ENCODE measurements at regions not wholly inside any gene's neighbourhood (a gene's known extent, or its start where the extent isn't known, plus 50 kb on each side); places are given as distances from the start of the nearest gene placed in this dataset.

DNA sequence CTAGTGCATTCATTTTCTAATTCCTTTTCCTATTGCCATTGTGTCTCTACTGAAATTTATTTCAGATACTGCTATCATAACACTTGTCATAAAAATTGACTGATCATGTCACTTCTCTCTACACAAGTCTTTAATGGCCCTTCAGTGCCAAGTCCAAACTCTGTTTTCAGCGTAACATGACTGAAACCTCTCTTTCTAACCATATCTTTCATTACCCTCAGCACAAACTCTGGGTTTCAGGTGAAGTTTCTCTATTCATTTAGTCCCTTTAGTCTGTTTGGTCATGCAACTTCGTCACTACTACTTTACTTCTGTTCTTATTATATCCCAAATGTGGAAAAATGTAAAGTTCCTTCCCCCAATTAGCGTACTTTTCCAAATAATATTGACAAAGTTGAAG, 234.9 kb downstream of the OGFRL1 start:
- 47 to 67% (median 58%) methylated on average over 3 of the region's 3 CpGs for WGBS, 3 donors
- H3K36me3 ChIP-seq (ENCODE audit: control insufficient read depth in 3 of 3, insufficient read depth in 2 of 3, low read depth in 1 of 3, low read length in 3 of 3), result no peaks in the 10 kb centered on the region
- DNase-seq (peak in 1 of 2 donors; percentile 44), FAIRE-seq (no peak)
- H3K27ac ChIP-seq (ENCODE audit: low read depth in 1 of 3, low read length in 2 of 3), result peak overlapping the region in 1 of 3 donors; percentile 24
- H3K27me3 ChIP-seq (ENCODE audit: control insufficient read depth in 3 of 3, insufficient read depth in 3 of 3, low read length in 3 of 3), result no peaks in the 10 kb centered on the region
- no peaks in the 10 kb centered on the region for H3K4me1 ChIP-seq (ENCODE audit: control insufficient read depth in 3 of 3, insufficient read depth in 2 of 3, low read depth in 1 of 3, low read length in 2 of 3)
- H3K9me3 ChIP-seq (ENCODE audit: control insufficient read depth in 2 of 2, insufficient read depth in 1 of 2, low read depth in 1 of 2, low read length in 1 of 2), result no peaks in the 10 kb centered on the region
- no peak overlapping the region for H3K4me3 ChIP-seq (ENCODE audit: low read depth in 1 of 3, low read length in 3 of 3)

- WGBS, 3 donors, result 59 to 69% (median 62%) methylated on average over 4 of the region's 4 CpGs
- Histone ChIP-seq H3K4me3 (ENCODE audit: low read depth in 1 of 3, low read length in 3 of 3) (no peak overlapping the region), H3K27me3 (ENCODE audit: control insufficient read depth in 3 of 3, insufficient read depth in 3 of 3, low read length in 3 of 3) (no peaks in the 10 kb centered on the region), H3K36me3 (ENCODE audit: control insufficient read depth in 3 of 3, insufficient read depth in 2 of 3, low read depth in 1 of 3, low read length in 3 of 3) (no peaks in the 10 kb centered on the region), H3K27ac (ENCODE audit: low read depth in 1 of 3, low read length in 2 of 3) (no peak overlapping the region), H3K4me1 (ENCODE audit: control insufficient read depth in 3 of 3, insufficient read depth in 2 of 3, low read depth in 1 of 3, low read length in 2 of 3) (no peaks in the 10 kb centered on the region), H3K9me3 (ENCODE audit: control insufficient read depth in 2 of 2, insufficient read depth in 1 of 2, low read depth in 1 of 2, low read length in 1 of 2) (no peaks in the 10 kb centered on the region)
- DNase-seq (no peak), FAIRE-seq (no peak)
These were observed 235.6 kb downstream of the OGFRL1 start for GRCh38 chr6:71524201-71524600.

- no peak for DNase-seq
- Histone ChIP-seq H3K27ac (ENCODE audit: low read depth in 1 of 3, low read length in 2 of 3) (no peak overlapping the region), H3K4me3 (ENCODE audit: low read depth in 1 of 3, low read length in 3 of 3) (no peak overlapping the region), H3K9me3 (ENCODE audit: control insufficient read depth in 2 of 2, insufficient read depth in 1 of 2, low read depth in 1 of 2, low read length in 1 of 2) (no peaks in the 10 kb centered on the region), H3K27me3 (ENCODE audit: control insufficient read depth in 3 of 3, insufficient read depth in 3 of 3, low read length in 3 of 3) (no peaks in the 10 kb centered on the region), H3K36me3 (ENCODE audit: control insufficient read depth in 3 of 3, insufficient read depth in 2 of 3, low read depth in 1 of 3, low read length in 3 of 3) (no peaks in the 10 kb centered on the region), H3K4me1 (ENCODE audit: control insufficient read depth in 3 of 3, insufficient read depth in 2 of 3, low read depth in 1 of 3, low read length in 2 of 3) (no peaks in the 10 kb centered on the region)
- WGBS, 3 donors, result 87 to 93% (median 93%) methylated on average over 1 of the region's 1 CpG
- no peak for FAIRE-seq
These were observed 239.3 kb downstream of the OGFRL1 start for GRCh38 chr6:71527886-71528285.

GRCh38 chr6:71529026-71529425, 240.4 kb downstream of the OGFRL1 start:
- 33 to 60% (median 35%) methylated on average over 2 of the region's 2 CpGs for WGBS, 3 donors
- no peaks in the 10 kb centered on the region for H3K4me1 ChIP-seq (ENCODE audit: control insufficient read depth in 3 of 3, insufficient read depth in 2 of 3, low read depth in 1 of 3, low read length in 2 of 3)
- no peak overlapping the region for H3K4me3 ChIP-seq (ENCODE audit: low read depth in 1 of 3, low read length in 3 of 3)
- no peaks in the 10 kb centered on the region for H3K27me3 ChIP-seq (ENCODE audit: control insufficient read depth in 3 of 3, insufficient read depth in 3 of 3, low read length in 3 of 3)
- H3K9me3 ChIP-seq (ENCODE audit: control insufficient read depth in 2 of 2, insufficient read depth in 1 of 2, low read depth in 1 of 2, low read length in 1 of 2), result no peaks in the 10 kb centered on the region
- H3K27ac ChIP-seq (ENCODE audit: low read depth in 1 of 3, low read length in 2 of 3), result no peak overlapping the region
- FAIRE-seq (no peak), DNase-seq (no peak)
- no peaks in the 10 kb centered on the region for H3K36me3 ChIP-seq (ENCODE audit: control insufficient read depth in 3 of 3, insufficient read depth in 2 of 3, low read depth in 1 of 3, low read length in 3 of 3)

GRCh38 chr6:71529769-71530168, 241.2 kb downstream of the OGFRL1 start:
- Histone ChIP-seq H3K4me3 (ENCODE audit: low read depth in 1 of 3, low read length in 3 of 3) (no peak overlapping the region), H3K27ac (ENCODE audit: low read depth in 1 of 3, low read length in 2 of 3) (no peak overlapping the region), H3K27me3 (ENCODE audit: control insufficient read depth in 3 of 3, insufficient read depth in 3 of 3, low read length in 3 of 3) (no peaks in the 10 kb centered on the region), H3K4me1 (ENCODE audit: control insufficient read depth in 3 of 3, insufficient read depth in 2 of 3, low read depth in 1 of 3, low read length in 2 of 3) (no peaks in the 10 kb centered on the region), H3K36me3 (ENCODE audit: control insufficient read depth in 3 of 3, insufficient read depth in 2 of 3, low read depth in 1 of 3, low read length in 3 of 3) (no peaks in the 10 kb centered on the region), H3K9me3 (ENCODE audit: control insufficient read depth in 2 of 2, insufficient read depth in 1 of 2, low read depth in 1 of 2, low read length in 1 of 2) (no peaks in the 10 kb centered on the region)
- 74 to 85% (median 82%) methylated on average over 2 of the region's 2 CpGs for WGBS, 3 donors
- DNase-seq (no peak), FAIRE-seq (no peak)

GRCh38 chr6:71531006-71531405, 242.4 kb downstream of the OGFRL1 start:
- Histone ChIP-seq H3K4me3 (ENCODE audit: low read depth in 1 of 3, low read length in 3 of 3) (no peak overlapping the region), H3K4me1 (ENCODE audit: control insufficient read depth in 3 of 3, insufficient read depth in 2 of 3, low read depth in 1 of 3, low read length in 2 of 3) (no peaks in the 10 kb centered on the region), H3K27me3 (ENCODE audit: control insufficient read depth in 3 of 3, insufficient read depth in 3 of 3, low read length in 3 of 3) (no peaks in the 10 kb centered on the region), H3K27ac (ENCODE audit: low read depth in 1 of 3, low read length in 2 of 3) (no peak overlapping the region), H3K9me3 (ENCODE audit: control insufficient read depth in 2 of 2, insufficient read depth in 1 of 2, low read depth in 1 of 2, low read length in 1 of 2) (no peaks in the 10 kb centered on the region), H3K36me3 (ENCODE audit: control insufficient read depth in 3 of 3, insufficient read depth in 2 of 3, low read depth in 1 of 3, low read length in 3 of 3) (no peaks in the 10 kb centered on the region)
- no peak for FAIRE-seq
- DNase-seq, result no peak

- 87 to 93% (median 93%) methylated on average over 10 of the region's 10 CpGs for WGBS, 3 donors
- Histone ChIP-seq H3K4me3 (ENCODE audit: low read depth in 1 of 3, low read length in 3 of 3) (no peak overlapping the region), H3K27me3 (ENCODE audit: control insufficient read depth in 3 of 3, insufficient read depth in 3 of 3, low read length in 3 of 3) (no peaks in the 10 kb centered on the region), H3K36me3 (ENCODE audit: control insufficient read depth in 3 of 3, insufficient read depth in 2 of 3, low read depth in 1 of 3, low read length in 3 of 3) (no peaks in the 10 kb centered on the region), H3K9me3 (ENCODE audit: control insufficient read depth in 2 of 2, insufficient read depth in 1 of 2, low read depth in 1 of 2, low read length in 1 of 2) (no peaks in the 10 kb centered on the region), H3K27ac (ENCODE audit: low read depth in 1 of 3, low read length in 2 of 3) (no peak overlapping the region), H3K4me1 (ENCODE audit: control insufficient read depth in 3 of 3, insufficient read depth in 2 of 3, low read depth in 1 of 3, low read length in 2 of 3) (no peaks in the 10 kb centered on the region)
- FAIRE-seq, result no peak
- no peak for DNase-seq
These were observed 243.2 kb downstream of the OGFRL1 start for GRCh38 chr6:71531841-71532240.

- peak; percentile 68 for FAIRE-seq
- H3K4me3 ChIP-seq (ENCODE audit: low read depth in 1 of 3, low read length in 3 of 3), result no peak overlapping the region
- H3K4me1 ChIP-seq (ENCODE audit: control insufficient read depth in 3 of 3, insufficient read depth in 2 of 3, low read depth in 1 of 3, low read length in 2 of 3), result no peaks in the 10 kb centered on the region
- no peaks in the 10 kb centered on the region for H3K36me3 ChIP-seq (ENCODE audit: control insufficient read depth in 3 of 3, insufficient read depth in 2 of 3, low read depth in 1 of 3, low read length in 3 of 3)
- 55 to 66% (median 55%) methylated on average over 2 of the region's 2 CpGs for WGBS, 3 donors
- no peak overlapping the region for H3K27ac ChIP-seq (ENCODE audit: low read depth in 1 of 3, low read length in 2 of 3)
- no peaks in the 10 kb centered on the region for H3K27me3 ChIP-seq (ENCODE audit: control insufficient read depth in 3 of 3, insufficient read depth in 3 of 3, low read length in 3 of 3)
- DNase-seq, result peak; percentile 2 to 22
- no peaks in the 10 kb centered on the region for H3K9me3 ChIP-seq (ENCODE audit: control insufficient read depth in 2 of 2, insufficient read depth in 1 of 2, low read depth in 1 of 2, low read length in 1 of 2)
These were observed 245.3 kb downstream of the OGFRL1 start for GRCh38 chr6:71533939-71534379.

DNA sequence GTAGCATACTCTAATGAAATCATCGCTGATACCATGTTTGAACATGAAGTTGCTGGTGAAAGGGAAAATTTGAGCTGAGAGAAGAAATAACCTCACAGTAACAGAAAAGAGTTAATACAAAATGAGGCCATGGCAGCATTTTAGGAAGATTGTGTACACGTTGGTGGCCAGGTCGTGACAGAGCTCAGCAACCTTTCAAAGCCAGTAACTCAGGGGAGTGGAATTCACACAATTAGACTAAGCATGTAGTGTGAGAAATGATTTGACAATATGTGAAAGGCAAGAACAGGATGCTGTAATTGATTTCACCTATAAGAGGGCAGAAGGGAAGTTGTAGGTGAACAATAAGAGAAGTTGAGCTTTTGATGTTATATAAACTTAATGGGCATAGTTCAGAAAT, 246.3 kb downstream of the OGFRL1 start:
- H3K36me3 ChIP-seq (ENCODE audit: control insufficient read depth in 3 of 3, insufficient read depth in 2 of 3, low read depth in 1 of 3, low read length in 3 of 3), result no peaks in the 10 kb centered on the region
- no peak for FAIRE-seq

More for the DNA sequence above, 246.3 kb downstream of the OGFRL1 start:
- Histone ChIP-seq H3K9me3 (ENCODE audit: control insufficient read depth in 2 of 2, insufficient read depth in 1 of 2, low read depth in 1 of 2, low read length in 1 of 2) (no peaks in the 10 kb centered on the region), H3K27ac (ENCODE audit: low read depth in 1 of 3, low read length in 2 of 3) (no peak overlapping the region), H3K4me3 (ENCODE audit: low read depth in 1 of 3, low read length in 3 of 3) (no peak overlapping the region), H3K4me1 (ENCODE audit: control insufficient read depth in 3 of 3, insufficient read depth in 2 of 3, low read depth in 1 of 3, low read length in 2 of 3) (no peaks in the 10 kb centered on the region), H3K27me3 (ENCODE audit: control insufficient read depth in 3 of 3, insufficient read depth in 3 of 3, low read length in 3 of 3) (no peaks in the 10 kb centered on the region)
- WGBS, 3 donors, result 38 to 61% (median 41%) methylated on average over 3 of the region's 3 CpGs
- no peak for DNase-seq
